Body of pancreas (tissue), 4 donors: ENCODE measurements at regions not wholly inside any gene's neighbourhood (a gene's known extent, or its start where the extent isn't known, plus 50 kb on each side); places are given as distances from the start of the nearest gene placed in this dataset.

Experiments
- ATAC-seq: fragments of 150-250 bp; one replicate; pipeline ENCODE4 v1.9.1; 2016
- DNase-seq, 4 donors: peaks; one replicate each; pipeline ENCODE4 v3.0.0-alpha.2; 2019
- H3K27ac ChIP-seq, 4 donors: fragments of 200-600 bp; sonication (generic); 1 replicate in 3 of 4; 2 replicates in 1 of 4; pipeline versions ENCODE4 v1.5.1 to v1.6.1; 2016 to 2019; ENCODE audit warnings: mild to moderate bottlenecking in 1 of 4, mixed read lengths in 1 of 4, moderate library complexity in 1 of 4
- H3K27me3 ChIP-seq, 2 donors: fragments of 200-600 bp; sonication (generic); one replicate each; pipeline ENCODE4 v1.6.0; 2016; ENCODE audit warnings: mild to moderate bottlenecking in 1 of 2
- H3K36me3 ChIP-seq, 2 donors: fragments of 200-600 bp; sonication (generic); replicated peaks in 1 of 2; 2 replicates each; pipeline ENCODE4 v1.5.1; 2016; ENCODE audit warnings: low read depth in 2 of 2; ENCODE audit not compliant: insufficient read depth in 1 of 2
- H3K4me1 ChIP-seq: fragments of 200-600 bp; sonication (generic); one replicate; pipeline ENCODE4 v1.6.0; 2016
- H3K4me3 ChIP-seq, 2 donors: fragments of 200-600 bp; sonication (generic); 1 replicate in 1 of 2; 2 replicates in 1 of 2; pipeline ENCODE4 v1.5.1; 2016 to 2019
- H3K9me3 ChIP-seq, 3 donors: fragments of 200-600 bp; sonication (generic); 1 replicate in 2 of 3; 2 replicates in 1 of 3; pipeline ENCODE4 v1.5.1; 2016
- CTCF ChIP-seq, 7 experiments: fragments of 450-650 bp in 4 of 7; fragments of 200-600 bp in 3 of 7; sonication (generic) in 3 of 7; IDR thresholded peaks; one replicate each; pipeline ENCODE4 v1.5.1; 2016 to 2019; ENCODE audit warnings: antibody characterized with exemption in 7 of 7
- POLR2A ChIP-seq, 3 donors: fragments of 450-650 bp; IDR thresholded peaks; one replicate each; pipeline ENCODE4 v1.6.1; 2016; ENCODE audit warnings: antibody characterized with exemption in 3 of 3, mild to moderate bottlenecking in 2 of 3
- WGBS, 2 donors: methylation state at CpG; one replicate each; pipeline ENCODE4 v1.1.5; 2017; 5-methylcytosine and 5-hydroxymethylcytosine counted together
- intact Hi-C: fragments of 100-400 bp; cut with DNase I; formaldehyde crosslinking; loops from one replicate; pipeline ENCODE4 v1.15.1; 2023

DNA sequence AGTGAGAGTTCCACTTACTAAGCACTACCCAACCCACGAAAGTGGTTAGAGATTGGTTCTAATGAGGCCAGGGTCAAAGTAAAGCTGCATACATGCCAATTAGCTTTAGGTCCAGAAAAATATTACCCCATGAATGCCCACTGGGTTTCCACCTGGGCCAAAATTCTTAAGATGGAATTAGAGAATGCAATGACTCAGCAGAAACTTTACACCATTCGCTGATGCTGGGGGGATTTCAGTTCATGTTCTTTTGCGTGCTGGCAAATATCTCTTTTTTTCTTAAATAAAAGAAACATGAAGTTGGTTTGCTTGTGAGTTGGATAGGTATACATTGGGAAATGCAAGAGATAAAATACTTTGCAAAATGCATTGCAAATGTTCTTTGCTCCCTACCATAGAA, 715.3 kb upstream of the MIR17HG start:
- Histone ChIP-seq H3K27ac (no peak overlapping the region), H3K4me1 (peaks cover 10% of the 10 kb centered on the region), H3K36me3 (no peaks in the 10 kb centered on the region), H3K27me3 (no peaks in the 10 kb centered on the region), H3K4me3 (no peak overlapping the region), H3K9me3 (no peaks in the 10 kb centered on the region)
- DNase-seq (no peak), ATAC-seq (no peak)
- intact Hi-C loops = no loop called here
- TF ChIP-seq POLR2A (IDR thresholded peaks at IDR 0.05) (no peak), CTCF (IDR thresholded peaks at IDR 0.05) (no peak)
- WGBS, 2 donors = 96 to 98% methylated on average over 3 of the region's 3 CpGs

GRCh38 chr13:90633849-90634248, 713.6 kb upstream of the MIR17HG start:
- no peak overlapping the region for H3K4me3 ChIP-seq
- TF ChIP-seq CTCF (IDR thresholded peaks at IDR 0.05) = no peak
- no peak for TF ChIP-seq POLR2A (IDR thresholded peaks at IDR 0.05)
- H3K4me1 ChIP-seq = peaks cover 10% of the 10 kb centered on the region
- intact Hi-C loops = no loop called here
- ATAC-seq = peak; percentile 62
- no peaks in the 10 kb centered on the region for H3K9me3 ChIP-seq
- no peaks in the 10 kb centered on the region for H3K36me3 ChIP-seq
- peak overlapping the region in 2 of 4 donors; percentile 3 to 45 for H3K27ac ChIP-seq
- H3K27me3 ChIP-seq = no peaks in the 10 kb centered on the region
- DNase-seq = peak; percentile 21 to 70 (median 50)

DNA sequence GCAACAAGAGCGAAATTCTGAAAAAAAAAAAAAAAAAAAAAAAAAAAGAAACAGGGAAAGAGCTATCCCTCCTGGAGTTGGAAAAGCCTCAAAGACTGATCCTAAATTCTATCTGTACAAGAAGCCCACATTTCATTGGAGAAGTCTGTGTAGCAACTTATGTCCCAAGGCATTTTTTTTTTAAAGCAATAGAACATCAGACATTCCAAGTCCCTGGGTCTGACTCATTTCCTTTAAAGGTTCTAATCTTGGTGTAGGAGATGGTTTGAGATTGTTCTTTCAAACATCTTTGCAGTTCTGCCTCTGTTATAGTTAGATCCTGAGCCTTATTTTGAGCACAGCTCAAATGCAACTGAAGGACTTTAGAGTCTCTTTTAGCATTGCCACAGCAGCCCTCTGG, 706.5 kb upstream of the MIR17HG start:
- no peaks in the 10 kb centered on the region for H3K4me1 ChIP-seq
- no peak for TF ChIP-seq CTCF (IDR thresholded peaks at IDR 0.05)
- TF ChIP-seq POLR2A (IDR thresholded peaks at IDR 0.05) = no peak
- no peak overlapping the region for H3K27ac ChIP-seq
- intact Hi-C loops = no loop called here
- H3K4me3 ChIP-seq = no peak overlapping the region
- no peaks in the 10 kb centered on the region for H3K9me3 ChIP-seq
- H3K36me3 ChIP-seq = no peaks in the 10 kb centered on the region
- no peak for DNase-seq
- H3K27me3 ChIP-seq = no peaks in the 10 kb centered on the region
- no peak for ATAC-seq
- 85 to 100% methylated on average over 1 of the region's 1 CpG for WGBS, 2 donors

DNA sequence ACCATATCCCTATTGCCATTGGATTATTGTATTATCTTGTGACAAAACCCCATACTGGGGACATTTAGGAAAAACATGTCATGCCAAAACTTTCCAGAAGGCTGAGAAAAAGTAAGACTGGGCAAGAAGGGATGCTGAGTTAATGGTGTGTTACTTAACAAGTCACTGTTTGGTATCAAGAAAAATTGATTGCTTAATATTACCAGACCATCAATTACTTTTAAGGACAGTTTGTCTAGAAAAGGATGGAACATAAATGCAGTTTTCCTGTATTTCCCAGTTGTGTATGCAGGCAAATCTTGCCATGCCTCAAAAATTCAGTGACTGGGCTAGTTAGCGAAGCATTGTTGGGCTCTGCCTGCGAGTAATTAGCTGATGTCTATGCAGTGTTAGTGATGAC, 705.6 kb upstream of the MIR17HG start:
- WGBS, 2 donors = 93 to 96% methylated on average over 2 of the region's 2 CpGs
- TF ChIP-seq CTCF (IDR thresholded peaks at IDR 0.05) = no peak
- no peak for TF ChIP-seq POLR2A (IDR thresholded peaks at IDR 0.05)
- Histone ChIP-seq H3K4me1 (no peaks in the 10 kb centered on the region), H3K27me3 (no peaks in the 10 kb centered on the region), H3K4me3 (no peak overlapping the region), H3K9me3 (no peaks in the 10 kb centered on the region), H3K36me3 (no peaks in the 10 kb centered on the region), H3K27ac (no peak overlapping the region)
- intact Hi-C loops = no loop called here
- no peak for ATAC-seq
- no peak for DNase-seq

DNA sequence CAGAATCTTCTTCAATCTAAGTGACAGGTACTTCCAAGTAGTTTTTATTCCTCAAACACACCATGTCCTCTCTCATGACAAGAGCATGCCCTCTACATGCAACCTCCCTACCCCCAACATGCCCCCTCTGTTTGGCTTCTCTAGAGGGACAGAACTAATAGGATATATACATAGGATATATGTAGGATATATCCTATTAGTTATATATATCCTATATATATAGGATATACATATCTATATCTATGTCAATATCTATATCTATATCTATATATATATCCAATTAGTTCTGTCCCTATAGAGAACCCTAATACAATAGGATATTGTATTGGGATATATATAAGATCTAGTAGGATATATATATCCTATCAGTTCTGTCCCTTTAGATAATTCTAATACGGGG, 701.9 kb upstream of the MIR17HG start:
- no peaks in the 10 kb centered on the region for H3K9me3 ChIP-seq
- no peaks in the 10 kb centered on the region for H3K27me3 ChIP-seq
- no peaks in the 10 kb centered on the region for H3K36me3 ChIP-seq
- no peaks in the 10 kb centered on the region for H3K4me1 ChIP-seq
- DNase-seq (no peak), ATAC-seq (no peak)
- H3K27ac ChIP-seq = no peak overlapping the region
- intact Hi-C loops = no loop called here
- TF ChIP-seq POLR2A (IDR thresholded peaks at IDR 0.05) (no peak), CTCF (IDR thresholded peaks at IDR 0.05) (no peak)
- WGBS, 2 donors = 91 to 93% methylated on average over 1 of the region's 1 CpG
- no peak overlapping the region for H3K4me3 ChIP-seq
